Stimulated activated naive B cell treated with anti-CD40 and anti-IgM and Interleukin-4, amounts not matched to agents 10 μg/mL and 1 μg/mL and 100 μg/mL, for 72 hours (primary cell): ENCODE measurements at regions not wholly inside any gene's neighbourhood (a gene's known extent, or its start where the extent isn't known, plus 50 kb on each side); places are given as distances from the start of the nearest gene placed in this dataset.
"Not testable (repeated sequence)": the region's sequence is repeated elsewhere in the genome, so short reads cannot be mapped to it uniquely, and the experiment has no call there.

Source experiments
- ATAC-seq, 2 donors: fragments of 150-1000 bp; cut with Tn5 transposase; replicated peaks; 2 replicates each; pipeline ENCODE4 v1.10.0; 2021; ENCODE audit warnings: moderate library complexity in 1 of 2
- DNase-seq: peaks from one replicate; pipeline ENCODE4 v3.0.0; 2021
- H3K27ac Mint-ChIP-seq: one replicate; pipeline ENCODE4 v1.8.0; 2022; ENCODE audit warnings: mild to moderate bottlenecking, mixed read lengths
- H3K27me3 Mint-ChIP-seq, 2 donors: one replicate each; pipeline ENCODE4 v1.8.0; 2022; ENCODE audit warnings: mixed read lengths in 2 of 2
- H3K36me3 Mint-ChIP-seq, 2 donors: one replicate each; pipeline ENCODE4 v1.8.0; 2022; ENCODE audit warnings: mixed read lengths in 2 of 2, mild to moderate bottlenecking in 1 of 2
- H3K4me1 Mint-ChIP-seq, 2 donors: one replicate each; pipeline ENCODE4 v1.8.0; 2022; ENCODE audit warnings: mixed read lengths in 2 of 2, mild to moderate bottlenecking in 1 of 2
- H3K4me3 Mint-ChIP-seq, 2 donors: one replicate each; pipeline ENCODE4 v1.8.0; 2022; ENCODE audit warnings: mild to moderate bottlenecking in 2 of 2, mixed read lengths in 2 of 2, moderate library complexity in 1 of 2
- H3K9me3 Mint-ChIP-seq, 2 donors: one replicate each; pipeline ENCODE4 v1.8.0; 2022; ENCODE audit warnings: mixed read lengths in 2 of 2, mild to moderate bottlenecking in 1 of 2

DNA sequence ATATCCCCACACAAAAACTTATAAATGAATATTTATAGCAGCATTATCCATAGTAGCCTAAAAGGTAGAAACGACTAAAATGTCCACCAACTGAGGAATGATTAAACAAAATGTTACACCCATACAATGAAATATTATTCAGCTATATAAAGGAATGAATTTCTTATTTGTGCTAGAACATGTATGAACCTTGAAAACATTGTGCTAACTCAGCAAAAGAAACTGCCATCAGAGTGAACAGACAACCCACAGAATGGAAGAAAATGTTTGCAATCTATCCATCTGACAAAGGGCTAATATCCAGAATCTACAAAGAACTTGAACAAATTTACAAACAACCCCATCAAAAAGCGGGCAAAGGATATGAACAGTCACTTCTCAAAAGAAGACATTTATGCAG, 155.3 kb upstream of the DIAPH2 start:
- H3K9me3 Mint-ChIP-seq, H3K27me3 Mint-ChIP-seq, H3K27ac Mint-ChIP-seq, H3K4me1 Mint-ChIP-seq, H3K36me3 Mint-ChIP-seq, H3K4me3 Mint-ChIP-seq, ATAC-seq, DNase-seq: not testable (repeated sequence)

DNA sequence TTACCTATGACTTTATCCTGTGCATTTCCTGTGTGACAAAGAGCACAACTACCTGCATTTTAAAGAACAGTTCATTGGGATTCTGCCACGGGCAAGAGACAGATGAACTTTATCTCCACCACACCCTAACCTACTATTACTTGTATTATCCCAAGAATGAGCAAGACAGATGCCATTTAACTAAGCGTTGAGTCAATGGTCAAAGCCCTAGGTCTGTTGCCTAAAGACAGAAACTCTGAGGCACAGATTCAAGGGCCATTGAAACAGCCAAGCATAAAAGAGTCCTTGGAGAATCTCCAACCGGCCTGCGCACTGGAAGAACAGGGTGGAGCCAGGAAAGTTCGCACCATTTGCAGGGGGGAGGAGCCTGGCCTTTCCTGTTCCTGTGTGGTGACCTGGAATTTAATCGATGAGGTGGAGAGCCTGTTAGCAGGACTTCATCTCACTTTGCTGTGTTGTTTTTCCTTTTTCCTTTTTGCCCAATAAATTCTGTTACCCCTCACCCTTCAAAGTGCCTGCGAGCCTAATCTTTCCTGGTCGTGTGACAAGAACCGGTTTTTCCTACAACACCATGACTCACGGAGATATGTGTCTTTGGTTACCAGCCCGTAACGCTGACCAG, 146.4 kb upstream of the DIAPH2 start:
- H3K36me3 Mint-ChIP-seq, result no peaks in the 10 kb centered on the region
- no peak for DNase-seq
- no peaks in the 10 kb centered on the region for H3K9me3 Mint-ChIP-seq
- no peak overlapping the region for H3K4me3 Mint-ChIP-seq
- peaks cover 0 to 4% of the 10 kb centered on the region in 2 donors for H3K27me3 Mint-ChIP-seq
- no peak for ATAC-seq
- no peaks in the 10 kb centered on the region for H3K4me1 Mint-ChIP-seq
- H3K27ac Mint-ChIP-seq, result no peak overlapping the region

DNA sequence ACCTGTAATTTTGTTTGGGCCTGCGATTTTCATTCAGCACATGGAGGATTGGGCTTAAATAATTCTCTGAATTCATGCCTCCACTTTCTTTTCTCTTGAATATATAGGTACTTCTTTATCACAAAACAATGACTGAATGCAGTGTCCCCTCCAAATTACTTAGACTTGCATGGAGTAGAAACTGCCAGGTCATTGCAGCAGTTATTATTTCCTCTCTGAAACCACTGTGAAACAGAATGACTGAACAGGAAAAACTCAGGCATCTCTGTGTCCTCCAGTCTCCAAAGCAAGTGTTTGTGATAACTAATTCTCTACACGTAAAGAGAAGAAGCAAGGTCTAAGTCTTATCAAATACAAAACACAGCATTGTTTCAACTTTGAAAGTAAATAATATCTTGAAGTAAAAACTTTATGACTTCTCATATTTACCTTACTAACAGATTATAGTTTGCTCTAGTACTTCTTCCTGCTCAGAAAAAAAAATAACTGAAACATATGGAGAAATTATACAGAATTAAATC, 144.5 kb upstream of the DIAPH2 start:
- Mint-ChIP-seq H3K27me3 (peaks cover 0 to 4% of the 10 kb centered on the region in 2 donors), H3K4me1 (no peaks in the 10 kb centered on the region), H3K27ac (no peak overlapping the region), H3K4me3 (no peak overlapping the region), H3K9me3 (no peaks in the 10 kb centered on the region), H3K36me3 (no peaks in the 10 kb centered on the region)
- ATAC-seq (no peak), DNase-seq (no peak)

DNA sequence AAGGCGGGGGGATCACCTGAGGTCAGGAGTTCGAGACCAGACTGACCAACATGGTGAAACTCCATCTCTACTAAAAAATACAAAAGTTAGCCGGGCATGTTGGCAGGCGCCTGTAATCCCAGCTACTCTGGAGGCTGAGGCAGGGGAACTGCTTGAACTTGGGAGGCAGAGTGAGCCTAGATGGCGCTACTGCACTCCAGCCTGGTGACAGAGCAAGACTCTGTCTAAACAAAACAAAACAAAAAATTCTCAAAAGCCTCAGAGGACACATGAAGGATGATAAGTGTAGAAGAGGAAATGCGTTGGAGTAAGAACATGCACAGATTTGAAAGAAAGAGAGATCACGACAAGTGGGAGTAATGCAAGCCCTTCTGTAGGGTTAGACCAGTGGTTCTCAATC, 138.4 kb upstream of the DIAPH2 start:
- not testable (repeated sequence) for H3K36me3 Mint-ChIP-seq, H3K27me3 Mint-ChIP-seq, H3K27ac Mint-ChIP-seq, H3K4me3 Mint-ChIP-seq, ATAC-seq, H3K9me3 Mint-ChIP-seq, H3K4me1 Mint-ChIP-seq, DNase-seq

DNA sequence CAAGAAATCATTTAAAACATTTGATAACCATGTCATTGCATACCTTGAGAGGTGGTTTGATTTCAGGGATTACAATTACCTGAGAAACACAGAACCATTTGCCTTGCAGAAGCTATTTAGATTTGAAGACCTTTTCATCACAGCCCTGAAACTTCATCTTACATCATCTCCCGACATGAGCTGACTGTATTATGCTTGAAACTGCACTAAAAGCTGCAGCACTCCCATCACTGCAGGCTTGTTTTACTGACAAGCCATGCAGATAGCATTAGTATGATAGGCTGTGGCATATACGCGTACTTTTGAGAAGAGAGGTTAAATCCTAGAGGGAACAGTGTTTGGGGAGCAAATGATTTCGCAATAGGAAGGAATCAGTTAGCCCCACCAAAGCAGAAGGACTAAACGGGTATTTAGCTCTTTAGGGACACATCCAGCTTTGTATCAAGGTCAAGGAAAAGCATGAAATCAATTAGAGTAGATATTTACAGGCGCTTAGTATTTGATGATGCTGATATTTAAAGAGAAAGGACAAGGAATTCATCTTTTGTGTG, 133.2 kb upstream of the DIAPH2 start:
- Mint-ChIP-seq H3K4me1 (no peaks in the 10 kb centered on the region), H3K36me3 (no peaks in the 10 kb centered on the region), H3K27me3 (no peaks in the 10 kb centered on the region), H3K9me3 (no peaks in the 10 kb centered on the region), H3K4me3 (no peak overlapping the region), H3K27ac (no peak overlapping the region)
- ATAC-seq (no peak), DNase-seq (no peak)

DNA sequence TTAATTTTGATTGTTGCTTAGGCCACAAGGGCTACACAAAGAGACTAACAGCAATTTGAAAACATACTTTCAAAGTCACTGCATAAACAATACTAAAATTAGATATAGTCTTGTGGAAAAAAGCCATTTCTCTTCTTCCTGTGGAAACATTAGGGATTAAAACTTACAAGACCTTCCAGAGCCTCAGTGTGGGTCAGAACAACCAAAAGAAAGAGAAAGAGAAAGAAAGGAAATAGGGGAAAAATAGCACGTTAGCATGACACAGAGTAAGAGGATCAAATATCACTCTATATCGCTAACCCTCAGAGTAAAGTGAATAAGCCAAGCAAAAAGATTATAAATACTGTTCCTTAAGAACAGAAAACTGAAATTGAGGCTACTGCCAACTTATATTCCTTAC, 127.8 kb upstream of the DIAPH2 start:
- no peak overlapping the region for H3K27ac Mint-ChIP-seq
- no peaks in the 10 kb centered on the region for H3K27me3 Mint-ChIP-seq
- no peaks in the 10 kb centered on the region for H3K36me3 Mint-ChIP-seq
- no peak overlapping the region for H3K4me3 Mint-ChIP-seq
- ATAC-seq (no peak), DNase-seq (no peak)
- no peaks in the 10 kb centered on the region for H3K4me1 Mint-ChIP-seq
- no peaks in the 10 kb centered on the region for H3K9me3 Mint-ChIP-seq

DNA sequence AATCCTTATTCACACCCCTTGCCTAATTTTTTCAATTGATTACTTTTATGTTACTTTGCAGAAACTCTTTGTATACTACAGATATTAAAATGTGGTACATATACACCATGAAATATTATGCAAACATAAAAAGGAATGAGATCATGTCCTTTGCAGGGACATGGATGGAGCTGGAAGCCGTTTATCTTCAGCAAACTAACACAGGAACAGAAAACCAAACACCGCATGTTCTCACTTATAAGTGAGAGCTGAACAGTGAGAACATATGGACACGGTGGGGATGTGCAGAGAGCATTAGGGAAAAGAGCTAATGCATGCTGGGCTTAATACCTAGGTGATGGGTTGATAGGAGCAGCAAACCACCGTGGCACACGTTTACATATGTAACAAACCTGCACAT, 123.5 kb upstream of the DIAPH2 start:
- H3K36me3 Mint-ChIP-seq, H3K27ac Mint-ChIP-seq, DNase-seq, H3K4me1 Mint-ChIP-seq, H3K4me3 Mint-ChIP-seq, ATAC-seq, H3K27me3 Mint-ChIP-seq, H3K9me3 Mint-ChIP-seq: not testable (repeated sequence)

DNA sequence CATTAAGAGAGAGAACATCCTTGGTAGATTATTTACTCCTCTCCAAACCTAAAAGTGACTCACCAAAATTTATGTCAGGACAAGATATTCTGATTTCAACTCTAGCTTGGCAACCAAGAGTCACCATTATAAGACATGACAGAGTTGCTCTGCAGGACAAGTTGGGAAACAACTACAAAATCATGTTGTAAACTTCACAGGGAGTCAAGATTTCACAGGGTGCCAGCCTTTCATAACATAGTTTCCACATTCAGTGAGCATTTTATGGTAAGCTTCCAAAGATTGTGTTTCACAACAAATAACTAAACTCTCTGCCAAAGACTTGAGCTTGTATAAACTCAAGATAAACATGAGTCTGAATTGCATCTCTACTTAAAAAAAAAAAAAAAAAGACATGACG, 121.0 kb upstream of the DIAPH2 start:
- DNase-seq (no peak), ATAC-seq (no peak)
- H3K36me3 Mint-ChIP-seq, result no peaks in the 10 kb centered on the region
- no peak overlapping the region for H3K27ac Mint-ChIP-seq
- no peaks in the 10 kb centered on the region for H3K9me3 Mint-ChIP-seq
- no peaks in the 10 kb centered on the region for H3K27me3 Mint-ChIP-seq
- no peak overlapping the region for H3K4me3 Mint-ChIP-seq
- H3K4me1 Mint-ChIP-seq, result no peaks in the 10 kb centered on the region

DNA sequence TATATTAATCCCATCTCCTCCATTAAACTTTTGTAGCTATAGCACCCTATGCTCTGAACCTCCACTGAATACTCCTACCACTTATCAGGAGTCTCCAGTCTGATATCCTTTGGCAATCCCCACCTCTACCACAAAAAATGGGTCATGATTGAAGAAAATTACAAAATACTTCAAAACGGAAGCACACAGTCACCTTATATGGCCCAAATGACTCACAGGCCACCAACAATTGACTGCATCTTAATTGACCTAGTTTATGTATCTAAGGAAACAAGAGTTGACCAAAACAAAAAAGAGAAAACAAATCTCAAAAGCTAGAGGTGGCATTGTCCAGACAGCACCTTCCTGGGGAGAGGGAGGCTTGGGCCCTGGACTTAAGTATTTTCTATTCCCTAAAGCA, 120.0 kb upstream of the DIAPH2 start:
- H3K9me3 Mint-ChIP-seq, result no peaks in the 10 kb centered on the region
- H3K4me3 Mint-ChIP-seq, result no peak overlapping the region
- ATAC-seq, result no peak
- H3K27me3 Mint-ChIP-seq, result no peaks in the 10 kb centered on the region
- DNase-seq, result no peak
- no peak overlapping the region for H3K27ac Mint-ChIP-seq
- H3K4me1 Mint-ChIP-seq, result no peaks in the 10 kb centered on the region
- no peaks in the 10 kb centered on the region for H3K36me3 Mint-ChIP-seq

DNA sequence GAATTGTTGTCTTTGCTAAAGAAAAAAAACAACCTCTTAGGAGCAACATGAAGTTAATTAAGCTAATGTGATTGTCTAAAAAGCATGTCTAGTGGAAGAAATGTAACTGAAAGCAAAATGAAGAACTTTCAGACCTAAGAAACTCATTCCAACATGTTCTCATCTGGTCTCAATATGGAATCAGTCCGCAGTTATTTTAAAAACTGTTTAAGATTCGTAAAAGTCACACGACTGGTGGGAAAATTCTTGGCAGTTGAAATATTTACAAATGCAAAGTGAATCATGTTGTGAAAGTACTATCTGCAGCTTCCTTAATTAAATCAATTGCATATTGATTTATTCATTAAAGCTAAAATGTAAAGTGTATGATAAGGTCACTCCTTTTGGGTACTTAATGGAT, 117.8 kb upstream of the DIAPH2 start:
- no peak for ATAC-seq
- Mint-ChIP-seq H3K36me3 (no peaks in the 10 kb centered on the region), H3K4me1 (no peaks in the 10 kb centered on the region), H3K27me3 (no peaks in the 10 kb centered on the region), H3K27ac (no peak overlapping the region), H3K9me3 (no peaks in the 10 kb centered on the region), H3K4me3 (no peak overlapping the region)
- no peak for DNase-seq

DNA sequence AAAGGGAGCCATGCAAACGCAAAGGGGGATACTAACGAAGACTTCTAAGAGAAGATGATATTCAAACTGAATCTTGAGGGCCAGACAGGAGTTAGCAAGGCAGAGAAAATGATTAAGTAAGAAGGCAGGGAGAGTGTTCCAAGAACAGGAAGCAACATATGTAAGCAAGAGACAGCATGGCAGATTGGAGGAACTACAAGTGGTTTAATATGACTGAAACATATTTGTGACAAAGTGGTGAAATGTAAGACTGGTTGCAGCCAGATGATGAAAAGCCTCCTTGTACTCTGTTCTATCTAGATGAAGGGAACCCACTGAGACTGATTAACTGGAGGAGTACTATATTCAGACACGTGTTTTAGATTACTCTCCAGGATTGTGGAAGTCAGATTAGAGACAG, 116.6 kb upstream of the DIAPH2 start:
- H3K27ac Mint-ChIP-seq, result no peak overlapping the region

DNA sequence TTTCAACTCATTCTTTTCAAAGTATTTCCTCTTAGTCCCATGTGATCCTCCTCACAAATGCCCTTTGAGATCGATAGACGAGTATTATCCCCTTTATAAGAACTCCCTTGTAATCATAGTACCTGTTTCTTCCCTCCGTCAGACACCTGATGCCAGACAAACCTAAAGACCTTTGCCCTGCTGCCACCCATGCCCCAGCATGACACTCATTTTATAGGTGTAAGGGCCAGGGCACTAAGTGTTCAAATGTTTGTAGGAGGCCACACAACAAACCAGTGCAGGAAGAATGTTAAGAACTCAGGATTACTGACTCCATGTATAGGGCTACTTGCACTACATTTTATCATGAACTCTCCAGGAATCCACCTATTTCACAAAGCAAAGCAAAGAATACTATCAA, 115.6 kb upstream of the DIAPH2 start:
- no peaks in the 10 kb centered on the region for H3K4me1 Mint-ChIP-seq
- H3K36me3 Mint-ChIP-seq, result no peaks in the 10 kb centered on the region
- ATAC-seq (no peak), DNase-seq (no peak)
- no peaks in the 10 kb centered on the region for H3K9me3 Mint-ChIP-seq
- no peaks in the 10 kb centered on the region for H3K27me3 Mint-ChIP-seq
- no peak overlapping the region for H3K4me3 Mint-ChIP-seq
- H3K27ac Mint-ChIP-seq, result no peak overlapping the region

More for the DNA sequence above, 116.6 kb upstream of the DIAPH2 start:
- no peak for DNase-seq
- Mint-ChIP-seq H3K9me3 (no peaks in the 10 kb centered on the region), H3K4me3 (no peak overlapping the region), H3K36me3 (no peaks in the 10 kb centered on the region), H3K27me3 (no peaks in the 10 kb centered on the region), H3K4me1 (no peaks in the 10 kb centered on the region)
- no peak for ATAC-seq

DNA sequence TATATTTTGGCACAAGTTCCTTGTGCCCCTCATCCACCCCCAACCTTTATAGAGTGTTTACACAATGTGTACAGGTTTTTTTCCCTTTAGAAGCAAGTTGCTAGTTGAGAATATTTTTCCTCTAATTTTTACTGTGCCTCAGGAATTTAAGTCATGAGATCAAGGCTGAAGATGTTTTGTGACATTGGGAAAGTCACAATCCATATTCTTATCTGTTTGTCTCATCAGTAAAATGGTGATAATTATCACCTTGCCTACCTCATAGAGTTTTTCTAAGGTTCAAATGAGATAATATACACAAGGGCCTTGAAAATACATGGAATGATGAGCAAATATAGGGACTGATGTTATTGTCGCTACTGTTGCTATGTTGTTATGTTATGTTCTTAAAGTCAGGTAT, 109.6 kb upstream of the DIAPH2 start:
- Mint-ChIP-seq H3K9me3 (no peaks in the 10 kb centered on the region), H3K4me1 (no peaks in the 10 kb centered on the region), H3K4me3 (no peak overlapping the region), H3K36me3 (no peaks in the 10 kb centered on the region), H3K27ac (no peak overlapping the region), H3K27me3 (no peaks in the 10 kb centered on the region)
- no peak for ATAC-seq
- DNase-seq, result no peak

DNA sequence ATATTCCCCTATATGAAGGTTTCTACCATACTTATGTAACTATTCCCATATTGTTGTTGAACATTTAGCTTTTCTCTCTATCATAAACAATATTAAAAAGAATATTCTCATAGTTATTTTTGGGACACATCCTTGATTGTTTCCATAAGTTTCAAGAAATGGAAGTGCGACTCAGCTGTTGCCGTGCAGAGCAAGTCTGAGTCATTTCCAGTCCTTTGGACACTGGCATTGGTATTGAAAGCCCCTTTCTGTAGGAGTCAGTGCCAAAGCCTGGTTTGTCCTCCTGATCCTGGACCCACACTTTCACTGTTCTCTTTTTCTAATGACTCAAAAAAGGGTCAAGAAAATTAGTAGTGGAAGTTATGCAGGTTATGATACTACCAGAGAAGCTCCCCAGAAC, 108.3 kb upstream of the DIAPH2 start:
- Mint-ChIP-seq H3K9me3 (no peaks in the 10 kb centered on the region), H3K4me1 (no peaks in the 10 kb centered on the region), H3K36me3 (no peaks in the 10 kb centered on the region), H3K27ac (no peak overlapping the region), H3K4me3 (no peak overlapping the region), H3K27me3 (no peaks in the 10 kb centered on the region)
- DNase-seq, result no peak
- ATAC-seq, result no peak

DNA sequence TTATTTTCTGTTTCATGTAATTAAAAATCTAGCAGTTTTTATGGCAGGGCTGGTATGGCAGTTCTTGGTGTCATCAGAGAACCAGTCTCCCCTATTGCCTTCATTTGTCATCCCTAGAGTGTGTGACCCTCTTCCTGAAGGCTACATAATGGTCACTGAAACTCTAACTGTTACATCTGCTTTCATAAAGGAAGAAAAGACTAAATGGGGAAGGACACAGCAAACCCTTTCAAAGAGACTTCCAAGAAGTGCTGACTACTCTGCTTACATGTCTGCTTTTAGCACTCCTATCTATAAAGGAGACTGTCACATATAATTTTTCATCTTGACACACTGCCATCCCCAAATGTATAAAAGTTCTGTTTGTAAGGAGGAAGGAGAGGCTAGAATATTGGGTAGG, 105.9 kb upstream of the DIAPH2 start:
- no peak overlapping the region for H3K27ac Mint-ChIP-seq
- no peaks in the 10 kb centered on the region for H3K9me3 Mint-ChIP-seq
- H3K27me3 Mint-ChIP-seq, result no peaks in the 10 kb centered on the region
- no peak for DNase-seq
- ATAC-seq, result no peak
- H3K4me1 Mint-ChIP-seq, result no peaks in the 10 kb centered on the region
- H3K36me3 Mint-ChIP-seq, result no peaks in the 10 kb centered on the region
- H3K4me3 Mint-ChIP-seq, result no peak overlapping the region

DNA sequence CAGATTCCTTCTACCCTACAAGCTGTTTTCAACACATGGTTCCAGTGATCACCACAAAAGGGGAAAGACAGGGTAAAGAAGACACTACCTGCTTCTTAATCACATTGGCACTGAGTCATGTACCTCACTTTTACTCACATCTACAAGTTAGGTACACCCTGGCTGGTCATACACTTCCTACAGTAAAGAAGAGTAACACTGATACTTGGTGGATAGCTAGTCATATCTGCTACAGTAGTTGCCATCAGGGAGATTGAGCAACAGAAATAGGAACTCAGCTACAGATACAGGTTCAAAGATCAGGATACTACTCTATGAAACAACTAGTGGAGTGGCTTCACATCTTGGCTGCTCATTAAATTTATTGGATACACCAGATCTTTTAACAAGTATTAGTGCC, 105.4 kb upstream of the DIAPH2 start:
- Mint-ChIP-seq H3K36me3 (no peaks in the 10 kb centered on the region), H3K9me3 (no peaks in the 10 kb centered on the region), H3K27ac (no peak overlapping the region), H3K4me1 (no peaks in the 10 kb centered on the region), H3K27me3 (no peaks in the 10 kb centered on the region), H3K4me3 (no peak overlapping the region)
- ATAC-seq, result no peak
- DNase-seq, result no peak
